NCI-H2107 treated with DMSO at 0.1 percent for 48 hours (cell line): ENCODE measurements at regions not wholly inside any gene's neighbourhood (a gene's known extent, or its start where the extent isn't known, plus 50 kb on each side); places are given as distances from the start of the nearest gene placed in this dataset.

Experiments
- DNase-seq: peaks from one replicate; lab custom pipeline; 2025; ENCODE audit not compliant: unreplicated experiment; lab: John Stamatoyannopoulos, UW

DNA sequence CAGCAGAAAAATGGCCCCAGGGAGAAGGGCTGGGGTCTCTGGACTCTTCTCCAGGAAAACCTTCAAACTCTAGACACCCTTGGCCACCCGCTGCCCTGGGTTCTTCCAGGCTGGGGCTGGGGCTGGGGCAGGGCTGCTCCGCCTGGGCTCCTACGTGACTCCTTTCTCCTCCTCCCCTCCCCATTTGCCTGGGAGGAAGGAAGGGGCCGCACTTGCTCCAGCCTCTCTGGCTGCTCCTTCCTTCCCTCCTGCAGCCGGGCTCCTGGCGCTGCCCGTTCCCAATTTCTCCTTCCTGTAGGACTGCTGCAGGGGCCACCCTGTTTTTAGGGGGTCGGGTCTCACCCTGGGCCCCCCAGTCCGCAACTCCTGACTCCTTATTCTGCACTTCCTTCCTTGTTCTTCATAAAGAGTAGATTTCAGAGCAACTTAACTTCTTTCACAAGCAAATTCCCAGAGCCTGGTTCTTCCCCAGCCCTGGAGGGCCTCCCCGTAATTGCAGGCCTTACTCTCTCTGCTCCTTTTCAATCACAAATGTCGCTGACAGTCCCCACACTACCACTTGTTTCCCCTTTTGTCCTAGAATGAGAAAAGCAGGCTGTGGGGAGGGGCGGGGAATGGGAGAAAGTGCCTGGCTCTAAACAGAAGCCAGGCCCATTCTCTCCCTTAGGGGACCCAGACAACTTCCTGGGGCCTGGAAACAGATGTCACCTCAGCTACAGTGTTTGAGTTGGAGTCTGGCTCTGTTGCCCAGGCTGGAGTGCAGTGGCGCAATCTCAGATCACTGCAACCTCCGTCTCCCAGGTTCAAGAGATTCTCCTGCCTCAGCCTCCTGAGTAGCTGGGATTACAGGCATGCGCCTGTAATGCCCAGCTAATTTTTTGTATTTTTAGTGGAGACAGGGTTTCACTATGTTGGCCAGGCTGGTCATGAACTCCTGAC is 137.8 kb downstream of the ENGASE start:
- no peak for DNase-seq

- no peak for DNase-seq
Observed at GRCh38 chr17:79211061-79211770, 136.6 kb downstream of the ENGASE start.

DNA sequence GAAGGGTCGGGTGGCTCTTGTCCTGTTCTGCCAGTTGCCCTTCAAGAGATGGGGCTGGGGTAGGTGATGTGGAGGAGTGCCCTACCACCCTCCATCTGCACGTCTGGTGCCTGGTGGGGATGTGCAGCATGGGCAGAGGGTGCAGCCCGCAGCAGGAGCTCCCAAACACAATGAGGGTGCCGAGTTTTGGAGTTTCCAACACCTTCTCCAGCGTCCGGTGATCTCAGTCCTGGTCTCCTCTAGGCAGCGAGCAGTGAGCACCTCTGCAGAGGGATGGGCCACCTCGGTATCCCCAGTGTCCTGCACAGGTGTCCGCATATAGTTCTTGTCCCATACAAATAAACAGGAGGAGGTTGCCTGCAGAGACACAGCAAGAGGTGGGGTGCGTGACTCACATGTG is 136.0 kb downstream of the ENGASE start:
- DNase-seq: no peak

DNA sequence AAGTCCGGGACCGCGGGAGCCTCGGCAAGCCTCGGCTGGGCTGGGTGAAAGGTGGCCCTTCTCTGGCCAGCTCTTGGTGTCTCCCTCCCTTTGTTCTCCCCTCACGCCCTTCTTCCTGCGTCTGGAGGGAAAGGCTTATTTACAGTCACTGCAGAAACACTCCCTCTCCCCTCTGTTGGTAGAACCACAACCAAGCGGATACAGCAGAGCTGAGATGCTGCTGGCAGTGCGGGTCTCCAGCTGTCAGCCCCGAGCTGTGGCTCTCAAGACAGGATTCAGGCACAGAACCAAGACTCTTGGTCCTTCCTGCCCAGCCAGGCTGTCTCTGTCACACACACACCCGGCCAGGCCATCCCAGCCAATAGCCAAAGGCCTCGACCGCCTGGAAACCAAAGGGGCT is 133.3 kb downstream of the ENGASE start:
- no peak for DNase-seq

- no peak for DNase-seq
Observed at GRCh38 chr17:79205688-79206205, 131.1 kb downstream of the ENGASE start.

- DNase-seq: no peak
Observed at GRCh38 chr17:79204261-79204660, 129.6 kb downstream of the ENGASE start.

DNA sequence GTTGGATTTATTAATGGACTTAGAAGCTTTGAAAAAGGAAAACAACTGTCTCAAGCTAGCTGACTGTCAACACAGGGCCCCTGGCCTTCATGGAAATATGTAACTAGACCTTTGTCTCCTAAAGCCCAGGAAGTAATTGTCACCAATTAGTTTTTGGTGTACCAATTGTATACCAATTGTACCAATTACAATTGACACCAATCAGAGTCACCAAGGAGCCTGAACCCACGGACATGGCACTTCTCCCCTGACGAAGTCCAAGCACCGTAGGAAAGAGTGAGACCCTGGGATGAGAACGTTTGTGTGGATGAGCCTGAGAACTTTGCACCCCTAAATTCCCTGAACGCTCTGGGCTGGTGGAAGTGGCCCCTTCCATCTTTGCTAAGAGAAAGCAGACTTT is 129.0 kb downstream of the ENGASE start:
- DNase-seq: no peak

- no peak for DNase-seq
Observed at GRCh38 chr17:79203016-79203415, 128.4 kb downstream of the ENGASE start.

DNA sequence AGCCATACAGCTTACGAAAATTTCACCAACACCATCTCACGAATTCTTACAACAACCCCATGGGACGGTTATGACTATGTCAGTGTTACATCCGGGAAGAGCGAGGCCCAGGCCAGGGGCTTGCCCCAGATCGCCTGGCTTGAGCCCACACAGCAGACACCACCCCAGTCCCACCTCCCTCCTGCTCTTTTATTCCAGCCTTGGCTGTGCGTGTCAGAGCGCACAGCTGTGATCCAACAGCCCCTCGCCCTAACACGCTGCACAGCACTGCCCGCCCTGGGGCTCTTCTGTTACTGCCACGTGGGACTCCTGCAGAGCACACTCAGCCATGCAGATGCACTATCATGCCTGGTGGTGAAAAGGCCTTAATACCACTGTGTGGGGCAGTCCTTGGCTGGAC is 127.9 kb downstream of the ENGASE start:
- DNase-seq: no peak

GRCh38 chr17:79201536-79202227 is 127.1 kb downstream of the ENGASE start:
- DNase-seq: no peak

DNA sequence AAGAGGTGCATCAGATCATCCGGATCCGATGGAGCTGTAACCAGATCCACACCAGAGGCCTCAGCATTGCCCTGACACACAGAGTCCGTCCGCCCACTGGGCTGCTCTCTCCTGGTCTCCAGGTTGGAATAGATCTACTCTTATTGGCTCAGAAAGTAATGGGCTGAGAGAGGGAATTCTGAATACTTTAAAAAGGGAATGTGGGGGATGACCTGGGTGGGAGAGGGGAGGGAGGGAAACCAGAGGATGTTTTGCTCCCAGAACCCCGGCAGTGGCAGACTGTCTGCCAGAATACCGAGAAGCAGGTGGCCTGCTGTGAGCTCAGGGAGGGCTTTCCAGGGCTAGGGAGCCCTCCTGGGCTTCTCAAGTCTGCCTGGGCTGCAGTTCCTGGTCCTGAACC is 126.5 kb downstream of the ENGASE start:
- DNase-seq: no peak

GRCh38 chr17:79196913-79197312 is 122.3 kb downstream of the ENGASE start:
- DNase-seq: no peak

GRCh38 chr17:79192503-79193351 is 118.1 kb downstream of the ENGASE start:
- DNase-seq: peak; percentile 35

DNA sequence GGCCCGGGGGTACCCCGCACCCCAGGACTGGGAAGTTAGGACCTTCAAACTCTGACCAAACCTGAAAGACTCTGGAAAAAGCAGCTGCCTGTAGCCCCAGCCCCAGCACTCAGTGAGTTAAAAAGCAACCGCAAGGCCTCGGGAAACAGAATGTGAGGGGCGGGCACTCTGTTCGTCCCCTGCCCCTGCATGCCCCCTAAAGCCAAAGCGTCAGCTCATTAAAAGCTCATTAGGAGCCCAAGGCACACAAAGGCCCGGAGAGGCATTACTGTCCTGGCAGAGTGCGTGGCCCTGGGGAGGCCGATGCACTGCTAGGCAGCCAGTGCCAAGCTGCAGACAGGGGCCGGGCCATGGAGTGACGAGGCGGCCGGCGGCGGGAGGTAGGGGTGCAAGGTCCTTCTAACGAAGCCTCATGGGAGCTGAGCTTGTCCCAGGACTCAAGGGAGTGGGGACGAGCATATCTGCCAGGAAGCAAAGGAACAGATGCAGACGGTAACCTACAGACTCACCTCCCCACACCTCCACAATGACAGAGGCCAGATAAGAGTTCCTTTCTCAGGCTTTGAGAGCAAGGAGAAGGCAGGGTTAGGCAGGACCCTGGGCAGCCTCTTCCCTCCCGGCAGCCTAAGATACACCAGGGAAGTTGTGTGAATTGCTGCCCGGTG is 116.8 kb downstream of the ENGASE start:
- no peak for DNase-seq

GRCh38 chr17:79189305-79189704 is 114.7 kb downstream of the ENGASE start:
- DNase-seq: no peak

DNA sequence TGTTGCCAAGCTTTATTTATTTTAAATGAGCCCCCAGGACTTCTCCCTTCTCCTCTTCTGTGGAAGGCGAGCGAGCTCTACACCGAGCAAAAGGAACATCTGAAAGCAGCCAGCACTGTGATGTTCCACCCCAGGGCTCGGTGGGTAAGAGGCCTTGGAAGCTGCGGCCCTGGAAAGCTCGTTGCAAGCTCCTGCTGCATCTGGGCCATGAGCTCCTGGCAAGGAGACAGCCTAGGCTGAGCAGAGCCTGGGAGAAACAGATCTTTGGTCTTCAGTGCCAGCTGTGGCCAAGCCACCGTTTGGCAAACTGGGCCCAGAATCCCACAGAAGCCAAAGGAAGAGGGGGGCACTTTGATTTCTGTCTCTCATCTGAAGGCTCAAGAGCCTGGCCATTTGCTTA is 114.1 kb downstream of the ENGASE start:
- no peak for DNase-seq

DNA sequence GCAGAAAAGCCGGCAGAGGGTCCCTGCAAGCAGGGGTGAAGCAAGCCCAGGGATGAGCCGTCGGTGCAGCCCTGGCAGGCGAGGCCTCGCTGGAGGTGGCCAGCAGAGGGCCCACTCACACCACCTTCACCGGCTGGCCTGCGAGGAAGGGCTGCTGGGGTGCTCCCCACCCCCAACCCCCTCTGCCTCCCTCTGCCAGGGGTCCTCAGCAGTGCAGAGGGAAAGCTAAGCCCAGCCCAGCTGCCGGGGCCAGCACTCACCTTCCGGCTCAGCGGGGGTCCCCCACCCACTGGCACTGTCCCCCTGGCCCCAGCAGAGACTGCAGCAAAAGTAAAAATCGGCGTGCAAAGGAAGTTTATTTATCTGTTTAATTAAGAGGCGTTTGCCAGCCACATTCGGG is 113.4 kb downstream of the ENGASE start:
- DNase-seq: no peak

DNA sequence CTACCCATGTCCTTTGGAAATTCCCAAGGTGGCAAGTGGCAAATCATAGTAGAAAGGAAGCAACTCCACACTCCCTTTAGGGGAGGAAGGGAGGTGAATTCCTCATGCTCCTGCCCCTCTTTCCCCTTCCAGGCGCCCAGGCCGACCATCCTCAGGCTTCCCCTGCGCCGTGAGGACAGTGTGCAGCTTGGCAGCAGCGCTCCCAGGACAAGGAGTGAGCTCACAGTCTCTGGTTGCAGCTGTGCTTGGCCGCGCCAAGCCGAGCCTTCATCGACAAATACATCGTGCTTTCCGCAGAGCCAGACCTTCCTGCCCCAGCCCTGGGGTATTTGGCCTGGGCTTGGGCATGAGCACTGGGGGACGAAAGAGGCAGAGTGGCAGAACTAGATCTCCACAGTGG is 112.6 kb downstream of the ENGASE start:
- no peak for DNase-seq

DNA sequence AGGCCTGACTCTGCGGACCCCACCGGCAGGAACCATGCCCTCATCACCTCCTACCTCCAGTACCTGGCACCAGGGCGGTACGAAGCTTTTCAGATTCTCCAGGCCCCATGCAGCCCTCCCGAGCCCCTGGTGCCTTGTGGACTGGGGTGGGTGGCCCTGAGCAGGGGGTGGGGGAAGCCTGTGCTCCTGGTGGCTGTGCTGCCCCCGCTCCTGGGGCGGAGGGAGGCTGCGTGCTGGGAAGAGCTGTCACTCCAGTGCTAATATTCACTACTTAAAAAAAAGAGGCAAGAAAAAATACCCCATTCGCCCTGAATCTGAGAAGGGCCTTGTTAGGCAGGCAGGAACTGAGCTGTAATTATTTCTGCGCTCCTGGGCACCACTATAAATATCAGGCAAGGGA is 111.8 kb downstream of the ENGASE start:
- DNase-seq: no peak

DNA sequence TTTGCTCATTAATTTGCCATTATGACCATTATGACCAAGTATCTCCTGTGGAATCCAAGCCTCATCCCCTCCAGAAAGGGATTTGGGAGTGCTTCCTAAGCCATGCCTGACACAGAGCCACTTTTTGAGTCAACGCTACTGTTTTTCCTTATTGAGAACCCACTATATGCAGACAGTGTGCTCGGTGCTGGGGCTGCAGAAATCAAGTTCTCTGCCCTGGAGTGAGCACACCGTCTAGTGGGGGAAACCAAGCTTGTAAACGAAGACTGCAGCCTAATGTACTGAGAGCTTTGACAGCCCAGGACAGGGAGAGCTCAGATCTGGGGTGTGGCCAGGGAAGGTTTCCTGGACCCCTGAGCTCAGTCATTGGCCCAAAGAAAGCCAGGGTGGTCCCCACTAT is 111.0 kb downstream of the ENGASE start:
- no peak for DNase-seq
